ENCODE measurements at regions not wholly inside any gene's neighbourhood (a gene's known extent, or its start where the extent isn't known, plus 50 kb on each side); places are given as distances from the start of the nearest gene placed in this dataset.

- TF ChIP-seq CTCF (conservative IDR thresholded peaks at IDR 0.05; ENCODE audit: low read length) (no peak), EZH2phosphoT487 (IDR thresholded peaks at IDR 0.05; ENCODE audit: borderline replicate concordance, low read depth, low read length) (no peak)
These were observed 443.1 kb downstream of the AEBP2 start for GRCh38 chr12:19882346-19882745.
